Heart right ventricle (tissue), 16 donors: ENCODE measurements at regions not wholly inside any gene's neighbourhood (a gene's known extent, or its start where the extent isn't known, plus 50 kb on each side); places are given as distances from the start of the nearest gene placed in this dataset.

Source experiments
- ATAC-seq, 8 donors: fragments of 200-7000 bp; cut with Tn5 transposase; one replicate each; pipeline ENCODE4 v1.9.1; 2020; ENCODE audit warnings: mild to moderate bottlenecking in 8 of 8, moderate library complexity in 8 of 8, moderate number of reproducible peaks in 1 of 8
- DNase-seq, 2 donors: peaks; one replicate each; pipeline ENCODE4 v3.0.0-alpha.2; 2020
- H3K27ac ChIP-seq, 10 donors: fragments of 200-600 bp; sonication (generic) in 2 of 10; one replicate each; pipeline versions ENCODE4 v1.5.0 to v1.8.0; 2020 to 2022; ENCODE audit warnings: mild to moderate bottlenecking in 3 of 10
- H3K27me3 ChIP-seq, 7 donors: fragments of 200-600 bp; one replicate each; pipeline ENCODE4 v1.8.0; 2021 to 2022; ENCODE audit warnings: mild to moderate bottlenecking in 2 of 7
- H3K36me3 ChIP-seq, 9 donors: fragments of 200-600 bp; sonication (generic) in 1 of 9; one replicate each; pipeline versions ENCODE4 v1.5.0 to v1.8.0; 2020 to 2022; ENCODE audit warnings: mild to moderate bottlenecking in 2 of 9
- H3K4me1 ChIP-seq, 9 donors: fragments of 200-600 bp; sonication (generic) in 1 of 9; one replicate each; pipeline versions ENCODE4 v1.5.0 to v1.8.0; 2020 to 2022; ENCODE audit warnings: mild to moderate bottlenecking in 4 of 9
- H3K4me3 ChIP-seq, 10 donors: fragments of 200-600 bp; sonication (generic) in 2 of 10; one replicate each; pipeline versions ENCODE4 v1.5.0 to v1.8.0; 2020 to 2022; ENCODE audit warnings: mild to moderate bottlenecking in 7 of 10, moderate library complexity in 2 of 10
- H3K9me3 ChIP-seq, 11 donors: fragments of 200-600 bp in 10 of 11; sonication (generic) in 2 of 11; one replicate each; pipeline versions ENCODE4 v1.5.0 to v1.8.0; 2013 to 2022; ENCODE audit warnings: mild to moderate bottlenecking in 2 of 11, control low read depth in 1 of 11, moderate library complexity in 1 of 11
- WGBS, 2 donors: extraction: QIAGEN DNeasy Blood & Tissue Kit; methylation state at CpG; one replicate each; pipeline ENCODE4 v1.1.7; 2013; ENCODE audit warnings: inconsistent platforms in 1 of 2; 5-methylcytosine and 5-hydroxymethylcytosine counted together
- intact Hi-C, 10 donors: fragments of 100-400 bp; cut with DNase I; formaldehyde crosslinking; loops; one replicate each; pipeline versions ENCODE4 v1.11.1 to v1.14.2; 2022
- TF ChIP-seq, protein P1 (sequence below), 9 donors: fragments of 200-600 bp; sonication (generic) in 2 of 9; IDR thresholded peaks; one replicate each; pipeline versions ENCODE4 v1.5.0 to v1.8.0; 2021 to 2022; ENCODE audit warnings: antibody characterized with exemption in 9 of 9, mild to moderate bottlenecking in 5 of 9, moderate library complexity in 1 of 9
- donor health status: Arrhythmogenic right ventricular cardiomyopathy.
- donor health status: ischemic (EF 13 %, LVEDD 7.1; RV severe dilation, severe dysfunction).
- donor health status: healthy with polysubstance abuse.
- donor health status: DM: no; HTN: yes; CAD: no.
- donor health status: DM: no; HTN: no; CAD: no.
- donor health status: ischemic (EF 25% LVEDD 6.9; RV normal size, moderate dysfunction).
- donor health status: ischemic (EF 25% LVEDD 5.7; RV mildly dilated, moderate dysfunction).
- donor health status: healthy.
- donor health status: DM: yes; HTN: yes; CAD: no.
- donor health status: Ischemic cardiomyopathy.
- donor health status: ischemic (EF 35%, LVEDD 5.7; RV mildly dilated, moderate dysfunction).
- donor health status: nonischemic (EF 11% LVEDD 7.7; RV severe dilation, severe dysfunction).
- donor health status: DM: yes; HTN: yes; CAD: no.
- donor health status: PGD.
- donor health status: ischemic (EF 29% LVEDD 5.4; RV normal size, mild dysfunction).
- donor health status: nonischemic (EF 23%, LVEDD 6.1; RV moderate dilation, normal function).

DNA sequence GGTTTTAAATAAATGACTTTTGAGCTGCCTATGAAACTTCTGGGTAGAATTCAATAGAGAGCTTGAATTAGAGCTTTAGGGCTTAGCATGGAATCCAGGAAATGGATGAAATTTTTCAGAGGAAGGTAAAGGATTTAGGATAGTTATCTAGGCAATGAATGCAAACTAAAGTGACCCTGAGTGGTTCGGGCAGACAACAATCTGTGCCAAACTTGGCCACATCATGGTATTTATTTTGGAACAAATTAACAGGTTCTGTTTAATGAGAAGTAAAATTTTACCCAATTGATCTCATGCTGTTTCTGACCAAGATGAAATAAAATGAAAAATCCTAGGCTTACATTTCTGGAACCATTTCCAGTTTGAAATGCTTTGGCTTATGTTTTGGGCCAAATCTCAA, 934.4 kb downstream of the MAT2B start:
- H3K36me3 ChIP-seq = no peaks in the 10 kb centered on the region
- H3K4me3 ChIP-seq = no peak overlapping the region
- no peak for DNase-seq
- H3K9me3 ChIP-seq = peaks cover 0 to 7% (median 0%) of the 10 kb centered on the region in 11 donors
- ATAC-seq = no peak
- H3K4me1 ChIP-seq = no peaks in the 10 kb centered on the region
- TF ChIP-seq, protein P1, sequence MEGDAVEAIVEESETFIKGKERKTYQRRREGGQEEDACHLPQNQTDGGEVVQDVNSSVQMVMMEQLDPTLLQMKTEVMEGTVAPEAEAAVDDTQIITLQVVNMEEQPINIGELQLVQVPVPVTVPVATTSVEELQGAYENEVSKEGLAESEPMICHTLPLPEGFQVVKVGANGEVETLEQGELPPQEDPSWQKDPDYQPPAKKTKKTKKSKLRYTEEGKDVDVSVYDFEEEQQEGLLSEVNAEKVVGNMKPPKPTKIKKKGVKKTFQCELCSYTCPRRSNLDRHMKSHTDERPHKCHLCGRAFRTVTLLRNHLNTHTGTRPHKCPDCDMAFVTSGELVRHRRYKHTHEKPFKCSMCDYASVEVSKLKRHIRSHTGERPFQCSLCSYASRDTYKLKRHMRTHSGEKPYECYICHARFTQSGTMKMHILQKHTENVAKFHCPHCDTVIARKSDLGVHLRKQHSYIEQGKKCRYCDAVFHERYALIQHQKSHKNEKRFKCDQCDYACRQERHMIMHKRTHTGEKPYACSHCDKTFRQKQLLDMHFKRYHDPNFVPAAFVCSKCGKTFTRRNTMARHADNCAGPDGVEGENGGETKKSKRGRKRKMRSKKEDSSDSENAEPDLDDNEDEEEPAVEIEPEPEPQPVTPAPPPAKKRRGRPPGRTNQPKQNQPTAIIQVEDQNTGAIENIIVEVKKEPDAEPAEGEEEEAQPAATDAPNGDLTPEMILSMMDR (IDR thresholded peaks at IDR 0.05) = no peak
- WGBS, 2 donors = 73 to 77% methylated on average over 1 of the region's 1 CpG
- intact Hi-C loops = no loop called here
- H3K27ac ChIP-seq = no peak overlapping the region
- no peaks in the 10 kb centered on the region for H3K27me3 ChIP-seq

DNA sequence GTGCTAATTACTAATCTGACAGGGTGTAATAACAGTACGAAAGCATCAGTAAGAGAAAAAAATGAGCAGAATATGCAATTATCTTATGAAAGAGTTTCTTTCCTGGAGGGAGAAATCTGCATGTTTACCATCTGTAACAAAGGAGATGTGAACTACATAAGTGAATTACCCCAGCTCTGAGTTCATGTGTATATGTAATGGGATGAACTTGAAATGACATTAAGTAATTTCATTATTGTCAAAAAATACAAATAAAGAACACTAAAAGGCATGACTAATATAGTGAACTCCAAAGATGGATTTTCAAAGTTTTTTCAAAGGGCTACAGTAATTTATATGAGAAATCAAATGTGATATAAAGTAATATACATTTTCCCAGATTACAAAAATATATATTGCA, 944.0 kb downstream of the MAT2B start:
- H3K9me3 ChIP-seq = peaks cover 0 to 6% (median 0%) of the 10 kb centered on the region in 11 donors
- no peak overlapping the region for H3K27ac ChIP-seq
- intact Hi-C loops = no loop called here
- H3K27me3 ChIP-seq = no peaks in the 10 kb centered on the region
- TF ChIP-seq, protein P1 (IDR thresholded peaks at IDR 0.05) = no peak
- H3K36me3 ChIP-seq = no peaks in the 10 kb centered on the region
- WGBS, 2 donors = 82 to 84% methylated on average over 1 of the region's 1 CpG
- H3K4me1 ChIP-seq = no peaks in the 10 kb centered on the region
- no peak for DNase-seq
- ATAC-seq = no peak
- no peak overlapping the region for H3K4me3 ChIP-seq

DNA sequence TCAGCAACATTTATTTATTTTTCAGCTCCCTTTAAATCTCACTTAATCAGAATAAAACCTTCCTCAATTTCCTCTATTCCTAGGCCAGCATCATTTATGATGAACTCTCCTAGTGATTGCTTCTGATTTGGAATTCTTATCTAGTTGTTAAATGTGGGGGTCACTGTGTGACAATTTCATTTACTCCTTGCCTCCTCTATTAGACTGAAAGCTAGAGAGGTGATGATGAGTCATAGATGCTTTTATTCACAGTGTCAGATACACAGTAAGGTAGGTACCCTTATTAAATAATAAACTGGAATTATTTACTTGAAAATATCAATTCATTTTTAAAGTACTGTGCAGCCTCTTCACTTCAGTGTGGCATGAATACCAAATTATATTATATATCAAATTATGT, 960.6 kb downstream of the MAT2B start:
- H3K27me3 ChIP-seq = no peaks in the 10 kb centered on the region
- H3K4me1 ChIP-seq = no peaks in the 10 kb centered on the region
- TF ChIP-seq, protein P1 (IDR thresholded peaks at IDR 0.05) = no peak
- H3K9me3 ChIP-seq = no peaks in the 10 kb centered on the region
- H3K36me3 ChIP-seq = no peaks in the 10 kb centered on the region
- no peak overlapping the region for H3K27ac ChIP-seq
- no peak for DNase-seq
- intact Hi-C loops = no loop called here
- ATAC-seq = no peak
- H3K4me3 ChIP-seq = no peak overlapping the region

DNA sequence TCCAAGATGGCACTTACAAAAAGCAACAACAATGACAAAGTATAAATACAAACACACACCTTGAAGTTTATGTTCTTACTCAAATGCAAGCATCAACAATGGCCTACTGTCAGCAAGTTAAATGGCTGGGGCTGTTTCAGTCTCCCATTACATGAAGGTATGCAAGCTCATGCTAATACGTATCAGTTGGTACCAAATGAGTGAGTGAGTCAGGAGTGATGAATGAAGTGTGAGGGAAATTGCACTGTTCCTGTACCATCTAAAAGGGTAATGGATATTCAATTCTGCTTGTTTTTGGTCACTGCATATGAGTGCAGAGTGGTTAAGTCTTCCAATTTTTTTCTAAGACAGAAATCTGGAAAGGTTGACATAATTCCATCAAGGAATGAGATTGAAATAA, 964.9 kb downstream of the MAT2B start:
- Histone ChIP-seq H3K4me1 (no peaks in the 10 kb centered on the region), H3K9me3 (peaks cover 0 to 9% (median 0%) of the 10 kb centered on the region in 11 donors), H3K27ac (no peak overlapping the region), H3K36me3 (no peaks in the 10 kb centered on the region), H3K27me3 (no peaks in the 10 kb centered on the region), H3K4me3 (no peak overlapping the region)
- ATAC-seq (no peak), DNase-seq (no peak)
- 51 to 60% methylated on average over 1 of the region's 1 CpG for WGBS, 2 donors
- intact Hi-C loops = loop anchor here in 1 of 10 donors (10.0 kb wide), 2 partner anchors 416 to 456 kb away; no protein-coding TSS in a partner anchor
- TF ChIP-seq, protein P1 (IDR thresholded peaks at IDR 0.05) = no peak
